ENCODE measurements at regions not wholly inside any gene's neighbourhood (a gene's known extent, or its start where the extent isn't known, plus 50 kb on each side); places are given as distances from the start of the nearest gene placed in this dataset.

DNA sequence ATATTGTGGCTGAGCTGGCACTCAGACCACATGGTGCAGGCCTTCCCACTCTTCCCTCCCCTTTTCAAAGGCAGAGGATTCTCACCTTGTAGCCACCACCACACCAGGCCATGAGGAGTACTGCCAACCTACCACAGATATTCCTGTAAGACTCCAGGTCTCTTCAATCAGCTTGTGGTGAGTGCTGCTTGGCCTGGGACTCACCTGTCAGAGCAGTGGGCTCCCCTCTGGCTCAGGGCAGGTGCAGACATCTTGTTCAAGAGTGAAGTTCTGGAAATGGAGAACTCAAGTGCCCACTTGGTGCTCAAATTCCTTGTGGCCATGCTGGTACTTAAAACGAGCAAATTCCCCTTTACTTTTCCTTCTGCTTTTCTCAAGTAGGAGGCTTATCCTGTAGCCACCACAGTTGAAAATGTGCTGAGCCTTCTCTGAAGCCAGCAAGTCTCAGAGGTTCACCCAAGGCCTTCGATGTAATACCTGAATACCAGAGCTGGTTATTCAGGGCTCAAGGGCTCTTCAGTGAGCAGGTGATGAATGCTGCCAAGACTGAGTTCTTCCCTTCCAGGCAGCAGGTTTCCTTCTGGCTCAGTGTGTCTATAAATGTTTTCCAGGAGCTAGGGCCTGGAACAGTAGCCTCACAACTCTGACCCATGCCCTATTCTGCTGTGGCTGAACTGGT is 212.9 kb downstream of the TEX13C start:
- TF ChIP-seq CTCF (IDR thresholded peaks at IDR 0.05) (no peak), POLR2A (IDR thresholded peaks at IDR 0.05) (no peak), EP300 (IDR thresholded peaks at IDR 0.05) (no peak)
